NK-92 treated with Interleukin-12 subunit alpha and Interleukin-12 subunit beta, amount 100 ng/mL, for 24 hours (cell line): ENCODE measurements at regions not wholly inside any gene's neighbourhood (a gene's known extent, or its start where the extent isn't known, plus 50 kb on each side); places are given as distances from the start of the nearest gene placed in this dataset.

Experiments
- DNase-seq: peaks from one replicate; lab custom pipeline; 2025; lab: John Stamatoyannopoulos, UW

DNA sequence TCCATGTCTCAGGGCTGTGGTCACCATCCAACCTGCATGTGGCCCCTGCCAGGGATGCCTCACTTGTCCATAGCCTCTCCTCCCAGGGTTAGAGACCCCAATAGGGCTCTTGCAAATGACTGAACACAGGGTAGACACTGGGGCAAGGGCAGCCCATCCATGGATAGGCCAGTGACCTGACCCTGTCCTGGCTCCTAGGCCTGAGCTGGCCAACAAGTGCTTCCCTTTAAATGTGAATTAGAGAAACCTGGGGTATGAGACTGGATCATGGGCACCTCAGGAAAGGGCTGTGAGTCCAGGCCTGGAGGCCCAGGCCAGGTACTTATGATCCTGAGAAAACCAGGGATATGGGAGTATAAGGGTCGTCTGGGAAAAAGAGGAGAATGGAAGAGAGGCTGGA lies 64.5 kb downstream of the COPS8 start:
- DNase-seq: no peak

DNA sequence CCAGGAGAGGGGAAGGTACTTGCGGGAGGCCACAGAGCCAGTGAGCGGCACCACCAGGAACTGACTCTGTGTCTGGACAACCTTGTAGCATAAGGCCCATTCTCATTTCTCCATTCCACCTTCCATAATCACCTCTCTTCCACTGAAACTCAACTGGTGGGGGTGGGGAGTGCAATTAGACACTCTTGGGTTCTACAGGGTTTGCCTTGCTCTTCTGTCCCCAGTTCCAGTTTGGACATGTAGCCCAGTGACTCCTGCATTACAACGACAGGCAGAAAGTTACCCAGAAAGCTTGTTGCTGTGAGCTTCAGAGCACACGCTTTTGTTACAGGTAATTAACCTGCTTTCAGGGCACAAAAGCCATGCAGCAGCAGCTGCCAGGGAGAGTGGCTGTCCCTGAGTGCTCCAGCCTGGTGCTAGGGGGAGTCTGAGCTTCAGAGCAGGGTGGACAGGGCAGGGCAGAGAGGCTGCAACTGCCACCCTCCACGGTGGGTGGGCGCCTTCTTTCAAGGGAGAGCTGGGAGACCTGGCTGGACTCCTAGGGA lies 65.2 kb downstream of the COPS8 start:
- DNase-seq: no peak

GRCh38 chr2:237152361-237152760 lies 66.7 kb downstream of the COPS8 start:
- no peak for DNase-seq

DNA sequence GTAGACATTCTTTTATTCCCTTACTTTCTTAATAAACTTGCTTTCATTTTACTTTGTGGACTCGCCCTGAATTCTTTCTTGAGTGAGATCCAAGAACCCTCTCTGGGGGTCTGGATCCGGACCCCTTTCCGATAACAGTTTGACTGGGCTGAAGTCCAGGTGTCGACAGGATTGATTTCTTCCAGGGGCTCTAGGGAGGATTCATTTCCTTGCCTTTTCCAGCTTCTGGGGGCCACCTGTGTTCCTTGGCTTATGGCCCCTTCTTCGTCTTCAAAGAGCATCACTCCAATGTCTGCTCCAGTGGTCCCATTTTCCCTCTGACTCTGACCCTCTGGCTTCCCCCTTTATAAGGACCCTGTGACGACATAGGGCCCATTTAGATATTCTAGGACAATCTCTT lies 67.5 kb downstream of the COPS8 start:
- no peak for DNase-seq

GRCh38 chr2:237154082-237154638 lies 68.5 kb downstream of the COPS8 start:
- DNase-seq: peak; percentile 21

- DNase-seq: no peak
Measured at GRCh38 chr2:237154884-237155851, 69.5 kb downstream of the COPS8 start.

- DNase-seq: no peak
Measured at GRCh38 chr2:237156031-237156856, 70.6 kb downstream of the COPS8 start.

- DNase-seq: no peak
Measured at GRCh38 chr2:237156857-237157779, 71.4 kb downstream of the COPS8 start.

GRCh38 chr2:237157780-237158102 lies 72.1 kb downstream of the COPS8 start:
- DNase-seq: no peak

DNA sequence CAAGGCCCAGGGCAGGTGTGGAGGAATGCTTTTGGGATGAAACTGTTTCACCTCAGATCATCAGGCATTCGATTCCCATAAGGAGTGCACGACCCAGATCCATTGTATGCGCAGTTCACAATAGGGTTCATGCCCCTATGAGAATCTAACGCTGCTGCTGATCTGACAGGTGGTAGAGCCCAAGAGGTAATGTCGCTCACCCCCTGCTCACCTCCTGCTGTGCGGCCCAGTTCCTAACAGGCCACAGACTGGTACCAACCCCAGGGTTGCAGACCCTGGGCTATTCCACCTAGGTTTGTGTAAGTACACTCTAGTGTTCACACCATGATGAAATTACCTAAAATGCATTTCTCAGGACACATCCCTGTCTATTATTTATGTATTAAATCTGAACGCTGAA lies 72.5 kb downstream of the COPS8 start:
- no peak for DNase-seq

DNA sequence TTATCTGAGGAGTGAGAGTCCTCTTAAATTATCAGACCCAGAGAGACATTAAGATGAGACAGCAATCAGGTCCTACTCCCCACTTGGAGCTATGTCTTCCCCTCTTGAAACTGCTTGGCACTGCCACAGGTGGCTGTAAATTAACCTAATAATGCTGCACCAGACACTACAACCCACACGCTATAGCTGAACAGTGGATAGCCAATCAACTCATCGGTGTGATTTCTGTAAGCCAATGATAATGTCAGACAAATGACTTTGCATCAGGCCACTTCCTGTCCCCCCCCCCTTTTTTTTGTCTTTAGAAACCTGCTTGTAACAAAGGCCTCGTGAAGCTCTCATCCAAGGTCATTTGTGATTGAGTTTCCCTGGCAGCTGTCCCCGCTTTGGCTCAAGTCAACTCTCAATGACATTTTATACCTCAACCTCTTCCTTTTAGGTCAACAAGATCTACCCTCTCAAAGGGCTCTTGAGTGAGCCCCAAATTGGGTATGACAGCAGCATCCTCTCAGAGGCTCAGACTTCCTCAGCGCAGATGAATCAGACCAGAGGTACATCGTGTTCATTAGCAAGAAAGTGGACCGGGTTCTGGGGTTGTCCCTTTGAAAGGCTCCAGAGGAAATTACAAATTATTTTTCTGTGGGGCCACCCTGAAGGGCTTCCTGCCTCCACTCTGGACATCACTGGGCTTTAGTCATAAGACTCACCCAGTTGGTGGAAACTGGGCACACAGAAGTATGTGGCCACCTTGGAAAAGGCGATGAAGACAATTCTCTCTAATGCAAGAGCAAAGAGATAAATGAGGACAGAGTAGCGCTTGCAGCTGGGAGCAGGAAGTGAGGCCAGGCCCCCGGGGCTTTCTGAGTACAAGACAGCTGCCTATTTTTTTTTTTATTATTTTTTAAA lies 73.6 kb downstream of the COPS8 start:
- no peak for DNase-seq

DNA sequence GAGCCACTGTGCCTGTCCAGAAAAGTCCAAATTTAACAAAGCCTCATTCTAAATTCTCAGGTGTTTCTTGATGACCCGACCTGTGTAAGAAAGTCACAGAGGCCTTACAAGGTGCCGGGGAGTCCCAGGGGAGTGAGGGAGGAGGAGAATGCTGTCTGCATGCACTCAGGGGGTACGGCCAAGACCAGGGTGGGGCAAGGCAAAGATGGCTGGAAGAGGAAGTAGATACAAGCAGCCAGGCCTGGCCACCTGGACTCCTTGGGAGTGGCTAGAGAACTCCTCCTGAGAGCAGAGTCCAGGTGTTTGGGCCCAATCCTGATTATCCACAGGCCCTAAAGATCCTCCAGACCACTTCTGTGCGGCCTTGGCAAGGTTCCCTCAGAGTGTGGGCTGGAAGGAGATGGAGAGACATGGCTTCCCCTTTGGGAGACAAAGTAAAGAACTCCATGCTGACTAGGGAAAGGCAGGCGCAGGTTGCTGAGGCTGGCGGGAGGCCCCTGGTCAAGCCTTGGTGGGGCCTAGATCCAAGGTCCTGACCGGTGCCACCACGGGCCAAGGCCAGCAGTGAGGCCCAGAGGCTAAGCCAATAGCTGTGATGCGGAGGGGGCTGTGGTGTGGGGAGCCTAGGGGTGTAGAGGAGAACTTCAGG lies 74.7 kb downstream of the COPS8 start:
- DNase-seq: no peak

DNA sequence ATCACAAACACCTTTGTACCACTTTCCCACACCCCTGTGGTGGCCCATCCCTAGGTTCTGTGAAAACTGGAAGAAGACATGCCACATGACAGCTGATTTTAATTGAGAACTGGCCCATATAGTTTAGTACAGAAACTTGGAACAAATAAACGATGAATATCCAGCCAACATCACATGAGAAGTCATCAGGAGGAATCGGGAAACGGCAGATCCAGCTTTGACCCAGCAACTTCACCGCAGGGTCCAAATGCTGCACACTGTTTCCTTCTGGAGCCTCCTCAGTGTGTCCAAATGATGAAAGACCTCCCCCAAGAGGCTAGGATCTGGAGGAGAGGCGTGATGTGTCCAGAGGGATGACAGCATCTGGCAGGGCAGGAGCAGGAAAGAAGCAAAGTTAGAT lies 75.5 kb downstream of the COPS8 start:
- no peak for DNase-seq

DNA sequence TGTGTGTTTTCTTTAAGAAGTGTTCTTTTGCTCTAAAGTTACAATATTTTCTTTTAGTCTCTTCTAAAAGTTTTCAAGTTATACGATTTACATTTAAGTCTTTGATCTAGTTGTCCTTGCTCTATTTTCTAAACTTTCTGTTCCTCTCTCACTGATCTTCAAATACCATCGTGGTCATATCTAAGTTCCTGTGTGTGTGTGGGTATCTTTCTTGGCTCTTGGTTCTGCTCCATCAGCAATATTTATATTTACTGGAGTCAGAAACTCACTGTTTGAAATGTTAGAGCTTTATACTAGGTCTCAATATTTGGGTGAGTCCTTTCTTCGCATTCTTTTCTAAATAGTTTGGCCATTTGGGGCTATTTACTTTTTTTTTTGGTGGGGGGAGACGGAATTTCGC lies 77.3 kb downstream of the COPS8 start:
- DNase-seq: no peak

DNA sequence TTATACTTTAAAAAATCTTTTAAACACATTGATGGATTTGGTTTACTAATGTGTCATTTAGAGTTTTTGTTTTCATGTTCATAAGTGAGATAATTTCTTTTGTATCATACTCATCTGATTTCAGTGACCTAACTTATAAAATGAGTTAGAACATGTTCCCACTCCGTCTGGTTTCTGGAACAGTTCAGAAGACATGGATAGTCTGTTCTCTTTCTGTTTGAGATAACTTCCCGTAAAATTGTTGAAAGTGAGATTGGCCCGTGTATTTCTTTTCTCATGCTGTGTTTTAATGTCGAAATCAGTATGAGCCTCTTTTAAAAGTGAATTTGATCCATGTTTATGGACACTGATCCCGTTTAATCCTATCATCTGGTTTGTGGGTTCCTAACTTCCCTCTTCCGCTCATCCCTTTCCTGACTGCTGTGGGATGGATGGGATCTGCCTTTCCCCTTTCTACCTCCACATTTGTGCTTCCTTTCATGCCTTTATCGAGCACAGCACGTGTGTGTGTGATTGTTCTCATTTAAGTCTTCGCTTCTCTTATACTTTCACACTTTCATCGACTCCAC lies 78.9 kb downstream of the COPS8 start:
- no peak for DNase-seq

DNA sequence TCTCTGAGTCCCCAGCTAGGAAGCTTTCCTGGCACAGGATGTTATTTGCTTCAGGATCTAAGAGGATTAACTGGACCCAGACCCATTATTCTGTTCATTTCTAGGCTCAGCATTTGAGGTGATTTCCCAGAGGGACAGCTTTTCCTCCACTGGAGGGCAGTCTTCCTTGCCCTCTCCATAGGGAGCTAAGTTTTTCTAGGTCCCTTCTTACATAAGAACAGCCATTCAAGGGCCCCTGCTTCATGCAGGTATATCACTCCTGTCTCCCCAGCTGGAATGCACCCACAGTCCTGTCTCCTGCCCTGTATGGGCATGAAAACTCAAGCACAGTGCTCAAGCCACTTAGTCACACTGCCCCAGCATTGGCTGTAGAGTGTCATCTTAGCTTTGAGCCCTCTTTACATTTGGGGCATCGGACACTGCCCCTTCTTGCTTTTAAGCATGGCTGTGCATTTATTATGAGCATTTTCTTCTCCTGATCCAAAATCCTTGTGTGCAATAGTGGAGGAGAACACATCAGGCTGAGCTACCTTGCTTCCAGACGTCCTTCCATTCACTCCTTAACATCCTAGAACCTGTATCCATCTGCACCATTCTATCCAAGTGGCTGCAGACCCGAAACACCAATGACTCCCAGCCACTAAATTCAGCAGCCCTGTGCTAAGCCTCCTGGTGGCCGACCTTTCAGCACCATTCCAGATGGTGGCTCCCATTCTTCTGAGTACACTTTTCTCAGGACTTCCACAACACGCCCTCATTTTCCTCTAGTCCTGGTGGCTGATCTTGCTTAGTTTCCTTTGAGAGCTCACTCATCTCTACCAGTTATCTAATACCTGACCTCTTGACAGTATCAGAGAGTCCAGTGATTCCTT lies 80.0 kb downstream of the COPS8 start:
- no peak for DNase-seq

GRCh38 chr2:237167038-237167437 lies 81.3 kb downstream of the COPS8 start:
- DNase-seq: no peak

- DNase-seq: no peak
Measured at GRCh38 chr2:237167934-237168333, 82.2 kb downstream of the COPS8 start.

DNA sequence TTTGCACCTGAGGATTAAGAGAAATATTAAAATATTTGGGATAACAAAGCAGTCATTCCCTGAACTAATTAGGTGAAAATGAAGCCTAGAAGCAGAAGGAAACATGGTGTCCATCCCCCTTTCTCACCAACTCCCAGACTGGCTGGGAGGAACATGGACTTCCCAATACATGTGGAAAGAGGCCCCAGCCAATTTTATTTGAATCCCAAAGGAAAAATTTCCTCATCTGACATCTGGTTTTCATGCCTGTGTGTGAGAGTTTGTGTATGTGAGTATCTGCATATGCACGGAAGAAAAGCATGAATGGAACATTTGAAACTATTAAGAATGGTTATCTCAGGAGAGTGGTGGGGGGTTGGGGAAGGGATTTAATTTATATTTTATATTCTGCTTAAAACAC lies 84.3 kb downstream of the COPS8 start:
- DNase-seq: no peak
